Esophagus squamous epithelium (tissue), 5 donors: ENCODE measurements at regions not wholly inside any gene's neighbourhood (a gene's known extent, or its start where the extent isn't known, plus 50 kb on each side); places are given as distances from the start of the nearest gene placed in this dataset.

Experiments used
- DNase-seq: peaks from one replicate; lab custom pipeline; 2025; lab: John Stamatoyannopoulos, UW
- H3K27ac ChIP-seq, 4 donors: fragments of 200-600 bp; sonication (generic); one replicate each; pipeline ENCODE4 v1.5.1; 2016 to 2019; ENCODE audit warnings: mild to moderate bottlenecking in 1 of 4
- H3K27me3 ChIP-seq, 4 donors: fragments of 200-600 bp; sonication (generic); 1 replicate in 3 of 4; 2 replicates in 1 of 4; pipeline versions ENCODE4 v1.5.1 to v1.6.0; 2017 to 2021; ENCODE audit warnings: antibody characterized with exemption in 1 of 4
- H3K36me3 ChIP-seq, 3 donors: fragments of 200-600 bp; sonication (generic); one replicate each; pipeline ENCODE4 v1.5.1; 2016 to 2019
- H3K4me1 ChIP-seq, 3 donors: fragments of 200-600 bp; sonication (generic); one replicate each; pipeline ENCODE4 v1.5.1; 2017 to 2019
- H3K4me3 ChIP-seq, 4 donors: fragments of 200-600 bp; sonication (generic); 1 replicate in 3 of 4; 2 replicates in 1 of 4; pipeline ENCODE4 v1.5.1; 2016 to 2019; ENCODE audit warnings: mild to moderate bottlenecking in 2 of 4, moderate library complexity in 1 of 4
- H3K9me3 ChIP-seq, 3 donors: fragments of 200-600 bp; sonication (generic); one replicate each; pipeline ENCODE4 v1.5.1; 2016 to 2019
- CTCF ChIP-seq, 6 experiments: fragments of 450-650 bp in 4 of 6; fragments of 200-600 bp in 2 of 6; sonication (generic) in 2 of 6; IDR thresholded peaks; one replicate each; pipeline ENCODE4 v1.5.1; 2016 to 2019; ENCODE audit warnings: antibody characterized with exemption in 6 of 6, mild to moderate bottlenecking in 4 of 6, moderate library complexity in 4 of 6
- POLR2A ChIP-seq, 4 donors: fragments of 450-650 bp; IDR thresholded peaks; one replicate each; pipeline ENCODE4 v1.6.1; 2017; ENCODE audit warnings: antibody characterized with exemption in 4 of 4, mild to moderate bottlenecking in 4 of 4, moderate library complexity in 3 of 4
- WGBS, 2 donors: methylation state at CpG; one replicate each; pipeline ENCODE4 v1.1.5; 2018; 5-methylcytosine and 5-hydroxymethylcytosine counted together
- intact Hi-C: fragments of 100-400 bp; cut with DNase I; formaldehyde crosslinking; loops from one replicate; pipeline ENCODE4 v1.15.0; 2022
- donor health status: DM: yes; HTN: yes; CAD: no.

GRCh38 chr4:101556842-101557241, 209.5 kb upstream of the PPP3CA start:
- H3K27me3 ChIP-seq: no peaks in the 10 kb centered on the region
- intact Hi-C loops: no loop called here
- 66% methylated on average over 4 of the region's 4 CpGs for WGBS, 2 donors
- no peak overlapping the region for H3K27ac ChIP-seq
- no peaks in the 10 kb centered on the region for H3K4me1 ChIP-seq
- H3K9me3 ChIP-seq: peaks cover 0 to 4% (median 0%) of the 10 kb centered on the region in 3 donors
- H3K4me3 ChIP-seq: no peak overlapping the region
- DNase-seq: no peak
- no peak for TF ChIP-seq CTCF (IDR thresholded peaks at IDR 0.05)
- TF ChIP-seq POLR2A (IDR thresholded peaks at IDR 0.05): no peak
- no peaks in the 10 kb centered on the region for H3K36me3 ChIP-seq

- TF ChIP-seq CTCF (IDR thresholded peaks at IDR 0.05): no peak
- no peak for TF ChIP-seq POLR2A (IDR thresholded peaks at IDR 0.05)
- Histone ChIP-seq H3K27me3 (no peaks in the 10 kb centered on the region), H3K36me3 (no peaks in the 10 kb centered on the region), H3K9me3 (peaks cover 0 to 4% (median 0%) of the 10 kb centered on the region in 3 donors), H3K4me3 (no peak overlapping the region), H3K4me1 (no peaks in the 10 kb centered on the region), H3K27ac (no peak overlapping the region)
- DNase-seq: no peak
- intact Hi-C loops: no loop called here
- 70 to 79% methylated on average over 4 of the region's 4 CpGs for WGBS, 2 donors
Observed at GRCh38 chr4:101555341-101555880, 208.1 kb upstream of the PPP3CA start.

GRCh38 chr4:101540336-101540735, 193.0 kb upstream of the PPP3CA start:
- intact Hi-C loops: no loop called here
- Histone ChIP-seq H3K27ac (no peak overlapping the region), H3K36me3 (no peaks in the 10 kb centered on the region), H3K27me3 (no peaks in the 10 kb centered on the region), H3K4me3 (no peak overlapping the region), H3K9me3 (peaks cover 0 to 6% (median 0%) of the 10 kb centered on the region in 3 donors), H3K4me1 (no peaks in the 10 kb centered on the region)
- no peak for TF ChIP-seq CTCF (IDR thresholded peaks at IDR 0.05)
- TF ChIP-seq POLR2A (IDR thresholded peaks at IDR 0.05): no peak
- DNase-seq: no peak
- WGBS, 2 donors: 25 to 31% methylated on average over 2 of the region's 2 CpGs

GRCh38 chr4:101528526-101528925, 181.2 kb upstream of the PPP3CA start:
- intact Hi-C loops: no loop called here
- 94 to 95% methylated on average over 1 of the region's 1 CpG for WGBS, 2 donors
- TF ChIP-seq POLR2A (IDR thresholded peaks at IDR 0.05) (no peak), CTCF (IDR thresholded peaks at IDR 0.05) (no peak)
- no peaks in the 10 kb centered on the region for H3K27me3 ChIP-seq
- no peak overlapping the region for H3K27ac ChIP-seq
- H3K4me1 ChIP-seq: no peaks in the 10 kb centered on the region
- H3K36me3 ChIP-seq: no peaks in the 10 kb centered on the region
- no peaks in the 10 kb centered on the region for H3K9me3 ChIP-seq
- DNase-seq: no peak
- no peak overlapping the region for H3K4me3 ChIP-seq

- H3K4me3 ChIP-seq: no peak overlapping the region
- H3K4me1 ChIP-seq: no peaks in the 10 kb centered on the region
- DNase-seq: no peak
- no peaks in the 10 kb centered on the region for H3K36me3 ChIP-seq
- TF ChIP-seq CTCF (IDR thresholded peaks at IDR 0.05): no peak
- TF ChIP-seq POLR2A (IDR thresholded peaks at IDR 0.05): no peak
- intact Hi-C loops: no loop called here
- H3K27ac ChIP-seq: no peak overlapping the region
- H3K9me3 ChIP-seq: no peaks in the 10 kb centered on the region
- WGBS, 2 donors: 68 to 76% methylated on average over 2 of the region's 2 CpGs
- H3K27me3 ChIP-seq: no peaks in the 10 kb centered on the region
Observed at GRCh38 chr4:101527188-101527587, 179.9 kb upstream of the PPP3CA start.
